Renal pelvis (tissue), 1 donor: ENCODE measurements at regions not wholly inside any gene's neighbourhood (a gene's known extent, or its start where the extent isn't known, plus 50 kb on each side); places are given as distances from the start of the nearest gene placed in this dataset.
"Not testable (repeated sequence)": the region's sequence is repeated elsewhere in the genome, so short reads cannot be mapped to it uniquely, and the experiment has no call there.

Experiments used
- DNase-seq: peaks from one replicate; pipeline ENCODE4 v3.0.0-alpha.2; 2013

DNA sequence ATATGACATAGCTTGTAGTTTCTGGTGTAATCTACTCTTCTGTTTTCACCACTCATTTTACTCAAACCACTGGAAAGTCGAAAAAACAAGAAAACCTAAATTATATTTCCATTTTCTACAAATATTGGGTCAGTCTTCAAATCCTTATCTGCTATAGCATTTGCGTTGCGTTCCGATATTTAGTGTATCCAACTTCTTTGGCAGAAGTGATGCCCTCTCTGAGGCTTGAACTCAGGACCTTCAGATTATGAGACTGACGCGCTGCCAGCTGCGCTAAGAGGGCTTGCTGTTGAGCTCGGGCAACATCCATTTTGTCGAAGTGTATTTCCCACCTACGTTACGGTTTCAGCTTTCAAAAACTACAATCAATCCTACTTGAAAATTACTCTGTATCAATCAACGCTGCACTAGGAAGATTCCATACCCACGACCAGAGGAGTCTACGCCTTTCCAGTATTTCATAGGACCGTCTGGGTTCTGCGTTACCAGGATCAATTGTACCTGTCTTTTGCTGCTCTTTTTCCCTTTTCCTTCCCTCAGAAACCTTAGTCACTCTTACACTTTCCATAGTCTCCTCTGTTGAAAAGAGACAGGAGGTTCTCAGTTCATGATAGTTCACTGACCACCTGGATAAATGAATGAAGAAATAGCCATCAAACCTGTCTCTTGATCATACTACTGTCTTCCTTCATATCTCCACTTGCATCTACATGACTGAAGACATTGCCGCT is 140.5 kb upstream of the ZNF322 start:
- not testable (repeated sequence) for DNase-seq

DNA sequence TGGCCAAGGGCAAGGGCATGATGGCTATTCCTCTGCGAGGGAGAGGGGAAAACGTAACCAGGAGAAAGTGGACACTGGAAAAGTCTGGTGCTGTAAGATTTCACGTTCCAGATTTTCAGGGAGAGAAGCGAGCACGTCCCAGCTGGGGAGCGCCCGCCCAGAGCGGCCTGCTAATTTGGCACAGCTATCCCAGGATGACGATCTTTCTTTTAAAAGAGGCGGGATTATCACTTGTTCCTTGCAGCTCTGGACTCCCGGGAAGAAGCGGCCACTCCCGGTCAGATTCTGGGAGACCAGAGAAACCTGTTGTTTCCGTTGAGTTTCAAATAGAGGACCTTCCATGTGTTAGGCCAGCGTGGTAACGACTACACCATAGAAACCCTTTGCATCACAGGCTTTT is 144.2 kb upstream of the ZNF322 start:
- not testable (repeated sequence) for DNase-seq

DNA sequence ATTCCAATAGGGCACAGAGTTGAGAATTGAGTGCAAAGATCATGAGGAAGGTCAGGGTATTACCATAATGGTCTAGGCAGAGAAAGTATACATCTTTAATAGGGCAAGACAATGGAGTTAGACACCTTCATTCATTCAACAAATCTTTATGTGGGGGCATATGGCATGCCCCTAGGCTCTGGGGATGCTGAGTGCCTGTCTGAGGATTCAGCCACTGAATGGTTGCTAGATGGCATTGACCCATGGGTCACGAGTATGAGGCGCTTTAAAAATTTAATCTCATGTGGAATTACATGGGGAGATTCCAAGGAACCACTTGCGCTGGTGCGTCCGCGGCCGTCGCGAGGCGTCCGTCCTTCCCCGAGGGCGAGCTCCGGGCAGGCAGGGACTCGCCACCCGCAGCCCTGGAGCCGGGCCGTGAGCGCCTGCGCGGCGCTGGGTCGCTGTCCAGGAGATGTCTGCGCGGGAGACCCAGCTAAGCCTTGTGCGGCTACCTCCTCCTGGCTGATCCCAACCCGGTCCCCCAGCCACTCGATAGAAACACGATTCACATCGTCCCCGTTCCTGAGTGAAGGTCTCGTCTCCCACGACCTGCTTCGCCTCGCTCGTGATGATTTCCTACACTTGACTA is 152.1 kb upstream of the ZNF322 start:
- DNase-seq, result not testable (repeated sequence)

DNA sequence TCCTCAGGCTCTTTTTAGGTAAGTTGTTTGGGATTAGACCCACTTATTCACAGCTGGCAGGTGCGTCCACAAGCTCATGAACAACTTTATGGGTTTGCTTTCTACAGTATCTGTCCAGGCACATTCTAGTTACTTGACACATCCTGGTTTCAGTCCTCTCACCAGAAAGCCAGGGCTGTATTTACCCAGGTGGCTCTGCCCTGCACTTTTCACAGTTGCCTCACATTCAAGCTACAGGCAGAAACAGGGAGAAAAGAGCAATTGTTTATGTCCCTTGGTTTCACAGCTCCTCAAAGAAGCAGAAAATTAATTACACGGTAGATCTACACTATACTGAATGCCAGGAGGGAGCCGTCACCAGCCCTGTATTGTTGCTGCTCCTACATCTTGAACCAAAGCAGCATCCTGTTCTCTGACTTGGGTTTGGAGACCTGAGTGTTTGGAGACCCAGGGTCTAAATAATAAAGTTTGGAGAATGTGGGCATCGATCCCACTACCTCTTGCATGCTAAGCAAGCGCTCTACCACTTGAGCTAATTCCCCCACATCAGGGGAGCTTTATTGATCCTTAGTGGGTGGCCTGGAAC is 159.2 kb upstream of the ZNF322 start:
- DNase-seq, result not testable (repeated sequence)

DNA sequence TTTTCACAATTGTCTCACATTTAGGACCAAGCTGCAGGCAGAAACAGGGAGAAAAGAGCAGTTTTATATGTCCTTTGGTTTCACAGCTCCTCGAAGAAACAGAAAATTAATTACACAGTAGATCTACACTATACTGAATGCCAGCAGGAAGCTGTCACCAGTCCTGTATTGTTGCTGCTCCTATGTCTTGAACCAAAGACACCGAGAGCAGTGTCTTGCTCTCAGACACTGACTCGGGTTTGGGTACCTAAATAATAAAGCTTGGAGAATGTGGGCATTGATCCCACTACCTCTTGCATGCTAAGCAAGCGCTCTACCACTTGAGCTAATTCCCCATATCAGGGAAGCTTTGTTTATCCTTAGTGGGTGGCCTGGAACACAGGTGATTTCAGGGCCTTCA is 168.4 kb upstream of the ZNF322 start:
- DNase-seq, result not testable (repeated sequence)

DNA sequence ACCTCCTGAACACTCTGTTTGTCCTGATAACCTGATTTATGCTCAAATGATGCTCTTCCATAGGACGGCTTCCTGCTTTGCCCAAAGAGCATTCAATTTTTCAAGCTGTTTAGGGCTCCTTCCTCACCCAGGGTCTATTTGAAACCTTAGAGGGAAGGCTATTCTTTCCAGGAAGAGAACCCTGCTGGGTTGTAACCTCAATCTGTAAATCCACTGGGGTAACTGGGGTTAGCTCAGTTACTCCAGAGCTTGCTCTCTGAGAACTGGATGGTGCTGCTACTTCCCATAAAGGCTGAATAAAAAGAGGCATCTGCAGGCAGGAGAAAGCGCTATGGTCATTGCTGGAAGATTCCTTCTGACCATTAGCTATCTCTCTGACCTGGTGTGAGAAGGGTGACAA is 169.9 kb upstream of the ZNF322 start:
- DNase-seq, result not testable (repeated sequence)

DNA sequence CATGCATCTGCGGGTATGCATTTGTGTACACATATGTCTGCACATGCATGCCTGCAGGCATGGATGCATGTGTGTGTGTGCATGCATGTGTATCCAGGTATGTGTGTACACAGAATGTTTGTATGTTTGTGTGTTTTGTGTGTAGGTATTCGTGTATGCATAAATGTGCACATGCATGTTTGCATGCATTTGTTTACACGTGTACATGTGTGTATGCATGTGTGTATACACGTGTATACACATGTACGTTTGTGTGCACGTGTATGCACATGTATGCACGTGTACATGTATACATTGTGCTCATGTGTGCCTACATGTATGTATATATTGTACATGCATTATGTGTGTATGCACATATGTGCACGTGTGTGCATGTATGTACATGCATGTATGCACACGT is 171.4 kb upstream of the ZNF322 start:
- DNase-seq, result not testable (repeated sequence)

DNA sequence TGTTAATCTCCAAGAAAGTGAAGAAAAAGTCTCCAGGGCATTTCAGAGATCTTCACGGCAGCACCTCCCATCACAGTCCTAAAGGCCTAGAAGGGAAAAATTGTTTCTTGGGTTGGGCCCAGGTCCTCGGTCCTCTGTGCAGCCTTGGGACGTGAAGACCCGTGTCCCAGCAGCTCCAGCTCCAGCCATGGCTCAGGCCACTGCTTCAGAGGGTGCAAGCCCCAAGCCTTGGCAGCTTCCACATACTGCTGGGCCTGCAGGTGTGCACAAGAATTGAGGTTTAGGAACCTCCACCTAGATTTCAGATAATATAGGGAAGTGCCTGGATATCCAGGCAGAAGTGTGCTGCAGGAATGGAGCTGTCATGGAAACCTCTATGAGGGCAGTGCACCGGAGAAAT is 176.2 kb upstream of the ZNF322 start:
- not testable (repeated sequence) for DNase-seq

DNA sequence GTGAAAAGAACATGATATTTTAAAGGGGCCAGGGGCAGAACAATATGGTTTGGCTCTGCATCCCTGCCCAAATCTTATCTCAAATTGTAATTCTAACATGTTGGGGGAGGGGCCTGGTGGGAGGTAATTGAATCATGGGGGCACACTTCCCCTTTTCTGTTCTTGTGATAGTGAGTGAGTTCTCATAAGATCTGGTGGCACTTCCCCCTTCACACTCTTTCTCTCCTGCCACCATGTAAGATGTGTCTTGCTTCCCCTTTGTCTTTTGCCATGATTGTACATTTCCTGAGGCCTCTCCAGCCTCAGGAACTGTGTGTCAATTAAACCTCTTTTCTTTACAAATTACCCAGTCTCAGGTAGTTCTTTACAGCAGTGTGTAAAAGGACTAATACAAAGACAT is 177.1 kb upstream of the ZNF322 start:
- not testable (repeated sequence) for DNase-seq

DNA sequence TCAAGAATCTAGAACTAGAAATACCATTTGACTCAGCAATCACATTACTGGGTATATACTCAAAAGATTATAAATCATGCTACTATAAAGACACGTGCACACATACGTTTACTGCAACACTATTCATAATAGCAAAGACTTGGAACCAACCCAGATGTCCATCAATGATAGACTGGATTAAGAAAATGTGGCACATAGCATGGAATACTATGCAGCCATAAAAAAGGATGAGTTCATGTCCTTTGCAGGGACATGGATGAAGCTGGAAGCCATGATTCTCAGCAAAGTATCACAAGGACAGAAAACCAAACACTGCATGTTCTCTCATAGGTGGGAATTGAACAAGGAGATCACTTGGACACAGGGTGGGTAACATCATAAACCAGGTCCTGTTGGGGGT is 185.3 kb upstream of the ZNF322 start:
- not testable (repeated sequence) for DNase-seq

DNA sequence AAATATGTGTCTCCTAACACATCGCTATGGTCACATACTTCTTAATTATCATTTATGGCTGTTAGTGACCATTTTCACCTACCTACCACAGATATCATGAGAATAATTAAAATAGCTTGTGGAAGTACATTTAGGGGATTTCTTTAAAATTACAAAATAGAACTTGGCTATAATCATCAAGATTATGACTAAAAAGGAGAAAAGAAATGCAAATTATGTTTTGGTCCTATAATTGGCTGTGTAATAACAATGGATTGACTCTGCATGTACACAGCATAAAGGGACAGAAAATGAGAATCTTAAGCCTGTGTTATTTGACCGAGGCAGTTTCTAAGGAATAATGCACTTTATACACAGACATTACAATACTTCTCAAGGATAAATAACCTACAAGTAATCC is 197.7 kb upstream of the ZNF322 start:
- DNase-seq, result not testable (repeated sequence)

DNA sequence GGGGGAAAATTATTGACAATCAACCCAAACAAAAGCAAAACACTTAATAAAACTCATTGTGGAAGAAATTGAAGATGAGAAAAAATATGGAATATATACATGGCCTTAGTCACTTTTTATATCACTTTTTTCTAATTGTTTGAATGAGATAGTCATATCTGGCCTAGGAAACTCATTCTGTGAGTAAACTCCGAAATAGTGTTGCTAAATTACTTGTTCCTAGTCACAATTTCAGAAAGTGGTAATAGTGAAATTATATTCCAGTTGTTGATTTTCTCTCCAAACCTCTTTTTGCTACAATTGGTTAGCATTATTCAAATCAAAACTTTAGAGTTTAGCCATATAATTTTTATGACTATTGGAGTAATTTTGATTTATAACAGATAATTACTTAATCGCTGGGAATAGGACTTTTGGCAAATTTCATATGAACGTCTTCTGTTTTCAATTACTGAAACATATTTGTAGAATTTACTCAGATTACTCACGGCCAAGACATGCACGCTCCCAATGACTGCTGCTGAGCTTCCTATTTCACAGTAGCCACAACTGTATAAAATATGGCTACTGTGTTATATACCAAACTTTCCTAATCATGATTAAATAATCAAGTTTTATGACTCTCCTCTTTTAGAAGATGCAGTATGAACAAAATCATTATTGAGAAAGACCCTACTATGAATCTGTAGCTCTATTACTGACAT is 199.7 kb upstream of the ZNF322 start:
- DNase-seq, result not testable (repeated sequence)

DNA sequence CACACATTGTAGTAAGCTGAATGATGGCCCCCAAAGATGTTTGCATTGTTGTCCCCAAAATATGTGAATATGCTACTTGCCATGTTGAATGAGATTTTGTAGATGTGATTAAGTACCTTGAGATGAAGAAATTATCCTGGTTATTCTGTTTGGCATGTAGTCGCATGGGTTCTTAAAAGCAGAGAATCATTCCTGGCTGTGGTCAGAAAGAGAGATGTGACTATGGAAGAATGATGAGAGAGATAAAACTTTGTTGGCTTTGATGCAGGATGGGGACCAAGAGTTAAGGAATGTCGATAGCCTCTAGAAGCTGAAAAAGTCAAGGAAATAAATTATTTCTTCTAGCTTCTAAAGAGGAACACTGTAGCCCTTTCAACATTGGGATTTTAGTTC is 200.2 kb upstream of the ZNF322 start:
- DNase-seq, result not testable (repeated sequence)

DNA sequence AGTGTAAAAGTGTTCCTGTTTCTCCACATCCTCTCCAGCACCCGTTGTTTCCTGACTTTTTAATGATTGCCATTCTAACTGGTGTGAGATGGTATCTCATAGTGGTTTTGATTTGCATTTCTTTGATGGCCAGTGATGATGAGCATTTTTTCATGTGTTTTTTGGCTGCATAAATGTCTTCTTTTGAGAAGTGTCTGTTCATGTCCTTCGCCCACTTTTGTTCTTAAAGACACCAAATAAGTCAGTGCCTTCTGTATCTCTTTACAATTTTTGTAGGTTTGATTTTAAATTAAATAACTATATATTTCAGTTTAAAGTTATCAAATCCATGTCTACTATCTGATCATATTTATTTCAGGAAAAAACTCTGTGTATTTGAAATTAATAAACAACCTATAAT is 202.4 kb upstream of the ZNF322 start:
- DNase-seq, result not testable (repeated sequence)

DNA sequence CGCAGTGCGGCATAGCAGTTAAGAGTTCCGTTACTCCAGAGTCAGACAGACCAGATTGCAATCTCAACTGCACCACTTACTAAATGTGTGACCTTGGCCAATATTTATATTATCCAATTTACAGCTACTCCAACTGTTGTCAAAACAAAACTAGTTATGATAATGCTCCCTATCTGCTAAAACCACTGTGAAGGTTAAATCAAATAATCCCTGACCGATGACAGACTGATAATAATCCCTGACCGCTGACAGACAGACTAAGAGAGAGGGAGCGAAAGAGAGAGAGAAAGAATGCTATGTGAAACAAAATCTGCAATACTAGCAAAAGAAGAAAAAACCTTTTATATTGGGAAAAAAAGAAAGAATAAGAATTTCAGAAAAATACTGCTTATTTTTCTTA is 204.1 kb upstream of the ZNF322 start:
- not testable (repeated sequence) for DNase-seq

DNA sequence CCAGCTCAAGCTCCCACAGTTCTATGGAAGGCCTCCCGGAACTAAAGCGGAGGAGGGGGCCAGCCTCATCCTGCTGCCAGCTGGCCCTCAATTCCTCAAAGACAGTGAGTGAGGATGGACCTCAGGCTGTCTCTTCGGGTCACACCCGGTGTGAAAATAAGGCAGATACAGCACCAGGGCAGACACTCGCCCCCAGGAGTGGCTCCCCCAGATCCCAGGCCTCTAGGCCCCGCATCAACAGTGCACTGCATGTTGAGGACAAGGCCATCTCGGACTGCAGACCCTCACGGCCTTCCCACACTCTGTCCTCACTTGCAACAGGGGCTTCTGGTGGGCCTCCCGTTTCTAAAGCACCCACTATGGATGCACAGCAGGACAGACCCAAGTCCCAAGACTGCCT is 239.2 kb upstream of the ZNF322 start:
- not testable (repeated sequence) for DNase-seq

DNA sequence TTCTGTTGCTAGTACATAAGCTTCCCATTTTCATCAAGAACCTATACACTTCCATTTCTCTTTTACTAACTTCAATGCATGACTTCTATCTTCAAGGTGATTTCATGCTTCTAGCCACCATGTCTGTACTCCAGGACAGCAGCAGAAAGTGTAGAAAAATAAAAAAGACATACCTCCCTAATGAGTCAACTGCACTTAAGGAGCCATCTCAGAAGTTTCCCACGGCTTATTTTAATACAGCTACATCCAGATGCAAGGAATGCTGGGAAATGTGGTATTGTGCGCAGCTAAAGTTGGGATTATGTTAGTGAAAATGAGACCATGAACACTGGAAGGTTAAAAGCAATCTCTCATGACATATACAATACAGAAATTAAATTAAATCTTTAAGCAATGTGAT is 264.7 kb upstream of the ZNF322 start:
- DNase-seq, result not testable (repeated sequence)

DNA sequence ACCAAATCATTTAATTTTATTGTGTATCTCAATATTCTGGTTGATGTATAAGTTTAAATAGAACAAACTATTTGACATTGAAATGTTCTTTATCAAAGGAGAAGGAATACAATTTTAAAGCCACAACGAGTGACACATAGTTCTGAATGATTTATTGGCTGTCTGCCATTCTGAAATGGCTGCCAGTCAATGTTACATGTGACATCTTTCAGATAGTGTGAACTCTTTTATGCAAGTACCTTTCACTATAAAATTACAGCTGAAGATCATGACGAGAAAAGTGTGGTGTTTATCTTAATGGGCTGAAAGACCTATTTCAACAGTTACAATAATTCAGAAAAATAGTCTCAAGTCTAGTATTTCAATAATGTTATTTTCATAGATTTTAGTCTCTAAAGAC is 268.6 kb upstream of the ZNF322 start:
- DNase-seq, result not testable (repeated sequence)

DNA sequence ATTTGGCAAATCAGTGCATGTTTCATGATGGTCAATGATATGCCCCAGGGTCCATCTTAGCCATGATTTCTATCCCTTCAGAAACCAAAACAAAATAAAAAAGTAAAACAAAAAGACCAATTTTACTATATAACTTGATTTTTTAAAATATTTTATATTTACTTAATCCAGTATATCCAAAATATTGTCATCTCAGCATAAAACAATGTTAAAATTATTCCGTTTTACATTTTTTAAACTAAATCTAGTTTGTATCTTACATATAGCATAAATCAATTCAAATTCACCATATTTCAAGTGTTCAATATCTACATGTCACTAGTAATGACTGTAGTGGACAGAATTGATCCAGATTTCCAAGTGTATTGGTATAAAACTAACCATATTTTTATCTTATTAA is 277.7 kb upstream of the ZNF322 start:
- not testable (repeated sequence) for DNase-seq

DNA sequence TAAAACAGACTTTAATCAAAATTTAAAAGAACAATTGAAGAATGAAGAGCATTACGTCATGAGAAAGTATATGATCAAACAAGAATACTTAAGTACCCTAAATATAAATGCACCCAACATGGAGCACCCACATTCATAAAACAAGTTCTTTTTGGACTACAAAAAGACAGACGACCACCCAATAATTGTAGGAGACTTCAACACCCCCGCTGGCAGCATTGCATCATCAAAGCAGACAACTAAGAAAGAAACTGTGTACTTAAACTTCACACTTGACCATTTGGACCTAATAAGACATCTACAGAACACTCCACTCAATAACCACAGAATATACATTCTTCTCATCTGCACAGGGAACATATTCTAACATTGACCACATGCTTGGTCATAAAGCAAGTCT is 291.7 kb upstream of the ZNF322 start:
- DNase-seq, result not testable (repeated sequence)

DNA sequence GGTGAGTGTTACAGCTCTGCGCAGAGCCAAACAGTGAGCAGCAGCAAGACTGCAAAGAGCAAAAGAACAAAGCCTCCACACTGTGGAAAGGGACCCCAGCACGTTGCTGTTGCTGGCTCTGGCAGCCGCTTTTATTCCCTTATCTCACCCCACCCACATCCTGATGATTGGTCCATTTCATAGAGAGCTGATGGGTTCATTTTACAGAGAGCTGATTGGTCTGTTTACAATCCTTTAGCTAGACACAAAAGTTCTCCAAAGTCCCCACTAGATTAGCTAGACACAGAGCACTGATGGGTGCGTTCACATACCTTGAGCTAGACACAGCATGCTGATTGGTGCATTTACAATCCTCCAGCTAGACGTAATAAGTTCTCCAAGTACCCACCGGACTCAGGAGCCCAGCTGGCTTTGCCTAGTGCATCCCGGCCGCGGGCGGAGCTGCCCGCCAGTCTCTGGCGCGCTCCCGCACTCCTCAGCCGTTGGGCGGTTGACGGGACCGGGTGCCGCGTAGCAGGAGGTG is 291.4 kb upstream of the PRSS16 start:
- peak; percentile 51 for DNase-seq

DNA sequence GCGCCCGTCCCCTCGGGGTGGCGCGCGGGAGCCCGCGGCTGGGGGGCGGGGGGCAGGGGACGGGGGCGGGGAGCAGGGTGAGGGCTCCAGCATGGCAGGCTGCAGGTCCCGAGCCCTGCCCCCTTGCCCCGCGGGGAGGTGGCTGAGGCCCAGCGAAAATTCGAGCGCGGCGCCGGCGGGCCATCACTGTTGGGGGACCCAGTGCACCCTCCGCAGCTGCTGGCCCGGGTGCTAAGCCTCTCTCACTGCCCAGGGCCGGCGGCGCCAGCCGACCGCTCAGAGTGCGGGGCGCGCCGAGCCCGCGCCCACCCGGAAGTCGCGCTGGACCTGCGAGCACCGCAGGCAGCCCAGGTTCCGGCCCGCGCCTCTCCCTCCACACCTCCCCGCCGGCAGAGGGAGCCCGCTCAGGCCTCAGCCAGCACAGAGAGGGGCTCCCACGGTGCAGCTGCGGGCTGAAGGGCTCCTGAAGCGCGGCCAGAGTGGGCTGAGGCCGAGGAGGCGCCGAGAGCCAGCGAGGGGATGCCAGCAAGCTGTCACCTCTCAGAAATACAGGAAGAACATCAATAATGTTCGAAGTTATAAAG is 290.8 kb upstream of the PRSS16 start:
- DNase-seq, result peak; percentile 76
